Astrocyte (in vitro differentiated cells and primary cell): ENCODE measurements at regions not wholly inside any gene's neighbourhood (a gene's known extent, or its start where the extent isn't known, plus 50 kb on each side); places are given as distances from the start of the nearest gene placed in this dataset.

Source experiments
- DNase-seq: peaks from one replicate; pipeline ENCODE4 v3.0.0-alpha.2; 2010; ENCODE audit warnings: low read depth
- FAIRE-seq: peaks from 2 replicates; lab custom pipeline; 2011; peaks lifted over from hg19 to GRCh38; lab: Jason Lieb, UNC
- H2AFZ ChIP-seq: 2 replicates; pipeline ENCODE4 v1.6.0; 2012; ENCODE audit warnings: low read depth, low read length, inconsistent platforms
- H3K27ac ChIP-seq: 2 replicates; pipeline ENCODE4 v1.5.1; 2011; ENCODE audit warnings: low read depth, low read length, inconsistent platforms
- H3K27me3 ChIP-seq: 2 replicates; pipeline ENCODE4 v1.6.0; 2011; ENCODE audit warnings: low read length, inconsistent platforms; ENCODE audit not compliant: insufficient read depth
- H3K36me3 ChIP-seq: 2 replicates; pipeline ENCODE4 v1.5.1; 2011; ENCODE audit warnings: low read length, inconsistent platforms; ENCODE audit not compliant: insufficient read depth
- H3K4me1 ChIP-seq: 2 replicates; pipeline ENCODE4 v1.5.1; 2011; ENCODE audit warnings: low read length, inconsistent platforms; ENCODE audit not compliant: insufficient read depth
- H3K4me2 ChIP-seq: 2 replicates; pipeline ENCODE4 v1.6.0; 2012; ENCODE audit warnings: low read length, inconsistent platforms
- H3K4me3 ChIP-seq: 2 replicates; pipeline ENCODE4 v1.5.1; 2011; ENCODE audit warnings: low read depth, mild to moderate bottlenecking, low read length, inconsistent platforms; ENCODE audit not compliant: insufficient read depth
- H3K79me2 ChIP-seq: 2 replicates; pipeline ENCODE4 v1.6.0; 2012; ENCODE audit warnings: mild to moderate bottlenecking, low read length, inconsistent platforms; ENCODE audit not compliant: insufficient read depth
- H3K9ac ChIP-seq: 2 replicates; pipeline ENCODE4 v1.6.0; 2012; ENCODE audit warnings: mild to moderate bottlenecking, low read length, inconsistent platforms
- H3K9me3 ChIP-seq: 2 replicates; pipeline ENCODE4 v1.5.1; 2012; ENCODE audit warnings: low read depth, mild to moderate bottlenecking, low read length, inconsistent platforms; ENCODE audit not compliant: insufficient read depth
- H4K20me1 ChIP-seq: 2 replicates; pipeline ENCODE4 v1.6.0; 2012; ENCODE audit warnings: low read length, inconsistent platforms; ENCODE audit not compliant: insufficient read depth
- H3K27ac Mint-ChIP-seq: one replicate; pipeline ENCODE4 v1.8.0; 2021; ENCODE audit warnings: mild to moderate bottlenecking, mixed read lengths; ENCODE audit not compliant: unreplicated experiment
- H3K27me3 Mint-ChIP-seq: one replicate; pipeline ENCODE4 v1.8.0; 2021; ENCODE audit warnings: low read depth, mixed read lengths; ENCODE audit not compliant: unreplicated experiment
- H3K36me3 Mint-ChIP-seq: one replicate; pipeline ENCODE4 v1.8.0; 2021; ENCODE audit warnings: low read depth, mixed read lengths; ENCODE audit not compliant: unreplicated experiment
- H3K4me1 Mint-ChIP-seq: one replicate; pipeline ENCODE4 v1.8.0; 2021; ENCODE audit warnings: low read depth, mixed read lengths; ENCODE audit not compliant: unreplicated experiment
- H3K4me3 Mint-ChIP-seq: one replicate; pipeline ENCODE4 v1.8.0; 2021; ENCODE audit warnings: mild to moderate bottlenecking, moderate library complexity, mixed read lengths; ENCODE audit not compliant: unreplicated experiment
- H3K9me3 Mint-ChIP-seq: one replicate; pipeline ENCODE4 v1.8.0; 2021; ENCODE audit warnings: mild to moderate bottlenecking, mixed read lengths; ENCODE audit not compliant: unreplicated experiment
- EZH2 ChIP-seq: IDR thresholded peaks from 2 replicates; pipeline ENCODE4 v1.6.1; 2012; ENCODE audit warnings: mild to moderate bottlenecking, low read length, inconsistent platforms; ENCODE audit not compliant: insufficient read depth
- TF ChIP-seq, protein P1 (sequence below): IDR thresholded peaks from 2 replicates; pipeline ENCODE4 v1.5.1; 2011; ENCODE audit warnings: low read depth, mild to moderate bottlenecking, inconsistent platforms, low read length, moderate library complexity; ENCODE audit not compliant: insufficient read depth

GRCh38 chr5:93196986-93197385 lies 384.0 kb downstream of the NR2F1-AS1 start:
- Mint-ChIP-seq H3K9me3 (no peaks in the 10 kb centered on the region), H3K27ac (no peak overlapping the region), H3K4me3 (no peak overlapping the region), H3K4me1 (peaks cover 21% of the 10 kb centered on the region), H3K27me3 (no peaks in the 10 kb centered on the region), H3K36me3 (no peaks in the 10 kb centered on the region)
- no peak for DNase-seq
- no peak for TF ChIP-seq EZH2
- TF ChIP-seq, protein P1, sequence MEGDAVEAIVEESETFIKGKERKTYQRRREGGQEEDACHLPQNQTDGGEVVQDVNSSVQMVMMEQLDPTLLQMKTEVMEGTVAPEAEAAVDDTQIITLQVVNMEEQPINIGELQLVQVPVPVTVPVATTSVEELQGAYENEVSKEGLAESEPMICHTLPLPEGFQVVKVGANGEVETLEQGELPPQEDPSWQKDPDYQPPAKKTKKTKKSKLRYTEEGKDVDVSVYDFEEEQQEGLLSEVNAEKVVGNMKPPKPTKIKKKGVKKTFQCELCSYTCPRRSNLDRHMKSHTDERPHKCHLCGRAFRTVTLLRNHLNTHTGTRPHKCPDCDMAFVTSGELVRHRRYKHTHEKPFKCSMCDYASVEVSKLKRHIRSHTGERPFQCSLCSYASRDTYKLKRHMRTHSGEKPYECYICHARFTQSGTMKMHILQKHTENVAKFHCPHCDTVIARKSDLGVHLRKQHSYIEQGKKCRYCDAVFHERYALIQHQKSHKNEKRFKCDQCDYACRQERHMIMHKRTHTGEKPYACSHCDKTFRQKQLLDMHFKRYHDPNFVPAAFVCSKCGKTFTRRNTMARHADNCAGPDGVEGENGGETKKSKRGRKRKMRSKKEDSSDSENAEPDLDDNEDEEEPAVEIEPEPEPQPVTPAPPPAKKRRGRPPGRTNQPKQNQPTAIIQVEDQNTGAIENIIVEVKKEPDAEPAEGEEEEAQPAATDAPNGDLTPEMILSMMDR, result no peak
- no peak overlapping the region for H3K9ac ChIP-seq
- H4K20me1 ChIP-seq, result no peaks in the 10 kb centered on the region
- H3K4me2 ChIP-seq, result no peak overlapping the region
- H3K4me3 ChIP-seq, result no peak overlapping the region
- FAIRE-seq, result no peak
- H3K36me3 ChIP-seq, result no peaks in the 10 kb centered on the region
- peaks cover 16% of the 10 kb centered on the region for H3K4me1 ChIP-seq
- no peaks in the 10 kb centered on the region for H3K79me2 ChIP-seq
- H3K27me3 ChIP-seq, result no peaks in the 10 kb centered on the region
- no peak overlapping the region for H3K27ac ChIP-seq
- no peak overlapping the region for H2AFZ ChIP-seq
- H3K9me3 ChIP-seq, result no peaks in the 10 kb centered on the region

GRCh38 chr5:93193431-93194347 lies 387.3 kb downstream of the NR2F1-AS1 start:
- H3K9me3 ChIP-seq, result no peaks in the 10 kb centered on the region
- H3K27ac Mint-ChIP-seq, result peak overlapping the region; percentile 35
- peaks cover 46% of the 10 kb centered on the region for H3K4me1 ChIP-seq
- no peaks in the 10 kb centered on the region for H4K20me1 ChIP-seq
- H3K36me3 Mint-ChIP-seq, result no peaks in the 10 kb centered on the region
- H3K36me3 ChIP-seq, result no peaks in the 10 kb centered on the region
- H3K79me2 ChIP-seq, result no peaks in the 10 kb centered on the region
- H3K27me3 Mint-ChIP-seq, result no peaks in the 10 kb centered on the region
- no peaks in the 10 kb centered on the region for H3K9me3 Mint-ChIP-seq
- no peak overlapping the region for H3K27ac ChIP-seq
- H3K4me3 ChIP-seq, result no peak overlapping the region
- FAIRE-seq, result no peak
- no peak overlapping the region for H3K4me3 Mint-ChIP-seq
- DNase-seq, result peak; percentile 44
- H3K27me3 ChIP-seq, result no peaks in the 10 kb centered on the region
- peaks cover 48% of the 10 kb centered on the region for H3K4me1 Mint-ChIP-seq
- no peak overlapping the region for H3K9ac ChIP-seq
- no peak overlapping the region for H2AFZ ChIP-seq
- H3K4me2 ChIP-seq, result no peak overlapping the region
- TF ChIP-seq, protein P1, result no peak
- TF ChIP-seq EZH2, result no peak

GRCh38 chr5:93192683-93193082 lies 388.3 kb downstream of the NR2F1-AS1 start:
- Histone ChIP-seq H3K79me2 (no peaks in the 10 kb centered on the region), H3K27ac (peak overlapping the region; percentile 68), H3K4me2 (peak overlapping the region; percentile 70), H3K27me3 (no peaks in the 10 kb centered on the region), H3K9me3 (no peaks in the 10 kb centered on the region), H3K36me3 (no peaks in the 10 kb centered on the region), H3K9ac (peak overlapping the region; percentile 29), H2AFZ (no peak overlapping the region), H3K4me1 (peaks cover 47% of the 10 kb centered on the region), H4K20me1 (no peaks in the 10 kb centered on the region), H3K4me3 (no peak overlapping the region)
- H3K4me3 Mint-ChIP-seq, result no peak overlapping the region
- H3K4me1 Mint-ChIP-seq, result peaks cover 52% of the 10 kb centered on the region
- FAIRE-seq (no peak), DNase-seq (no peak)
- no peaks in the 10 kb centered on the region for H3K27me3 Mint-ChIP-seq
- H3K27ac Mint-ChIP-seq, result peak overlapping the region; percentile 93
- no peaks in the 10 kb centered on the region for H3K9me3 Mint-ChIP-seq
- H3K36me3 Mint-ChIP-seq, result no peaks in the 10 kb centered on the region
- TF ChIP-seq EZH2, result no peak
- TF ChIP-seq, protein P1, result no peak
